Activated CD4-positive, alpha-beta T cell treated with anti-CD3 and anti-CD28 coated beads, Interleukin-2, amount 10 ng/mL, durations not matched to agents 24 days and 14 days (primary cell): ENCODE measurements at regions not wholly inside any gene's neighbourhood (a gene's known extent, or its start where the extent isn't known, plus 50 kb on each side); places are given as distances from the start of the nearest gene placed in this dataset.
"Not testable (repeated sequence)": the region's sequence is repeated elsewhere in the genome, so short reads cannot be mapped to it uniquely, and the experiment has no call there.

Experiments used
- DNase-seq: peaks from one replicate; pipeline ENCODE4 v3.0.0; 2022
- H3K27ac Mint-ChIP-seq: one replicate; pipeline ENCODE4 v1.8.0; 2022; ENCODE audit warnings: mild to moderate bottlenecking, mixed read lengths
- H3K27me3 Mint-ChIP-seq: one replicate; pipeline ENCODE4 v1.8.0; 2022; ENCODE audit warnings: mixed read lengths
- H3K36me3 Mint-ChIP-seq: one replicate; pipeline ENCODE4 v1.8.0; 2022; ENCODE audit warnings: low read depth, mild to moderate bottlenecking, mixed read lengths
- H3K4me1 Mint-ChIP-seq: one replicate; pipeline ENCODE4 v1.8.0; 2021; ENCODE audit warnings: mixed read lengths
- H3K4me3 Mint-ChIP-seq: one replicate; pipeline ENCODE4 v1.8.0; 2022; ENCODE audit warnings: mild to moderate bottlenecking, moderate library complexity, mixed read lengths
- H3K9me3 Mint-ChIP-seq: one replicate; pipeline ENCODE4 v1.8.0; 2021; ENCODE audit warnings: mixed read lengths
- intact Hi-C: fragments of 100-400 bp; cut with micrococcal nuclease; formaldehyde crosslinking; loops from one replicate; pipeline ENCODE4 v1.15.1; 2023

- intact Hi-C loops: no loop called here
- no peaks in the 10 kb centered on the region for H3K36me3 Mint-ChIP-seq
Observed at GRCh38 chr4:138492176-138492575, 250.0 kb upstream of the SLC7A11 start.

GRCh38 chr4:138488533-138488932 is 246.4 kb upstream of the SLC7A11 start:
- H3K27ac Mint-ChIP-seq: no peak overlapping the region
- H3K4me1 Mint-ChIP-seq: no peaks in the 10 kb centered on the region
- H3K4me3 Mint-ChIP-seq: no peak overlapping the region
- no peaks in the 10 kb centered on the region for H3K9me3 Mint-ChIP-seq
- H3K36me3 Mint-ChIP-seq: no peaks in the 10 kb centered on the region
- H3K27me3 Mint-ChIP-seq: no peaks in the 10 kb centered on the region
- no peak for DNase-seq
- intact Hi-C loops: no loop called here

More at GRCh38 chr4:138492176-138492575, 250.0 kb upstream of the SLC7A11 start:
- Mint-ChIP-seq H3K4me3 (no peak overlapping the region), H3K9me3 (no peaks in the 10 kb centered on the region), H3K27ac (no peak overlapping the region), H3K4me1 (no peaks in the 10 kb centered on the region), H3K27me3 (no peaks in the 10 kb centered on the region)
- no peak for DNase-seq

GRCh38 chr4:138487670-138488069 is 245.5 kb upstream of the SLC7A11 start:
- Mint-ChIP-seq H3K9me3 (no peaks in the 10 kb centered on the region), H3K27ac (no peak overlapping the region), H3K36me3 (no peaks in the 10 kb centered on the region), H3K4me3 (no peak overlapping the region), H3K4me1 (no peaks in the 10 kb centered on the region), H3K27me3 (no peaks in the 10 kb centered on the region)
- intact Hi-C loops: no loop called here
- DNase-seq: no peak

- Mint-ChIP-seq H3K27me3 (no peaks in the 10 kb centered on the region), H3K4me3 (no peak overlapping the region), H3K27ac (no peak overlapping the region), H3K4me1 (no peaks in the 10 kb centered on the region), H3K9me3 (no peaks in the 10 kb centered on the region), H3K36me3 (no peaks in the 10 kb centered on the region)
- no peak for DNase-seq
- intact Hi-C loops: no loop called here
Observed at GRCh38 chr4:138487230-138487629, 245.1 kb upstream of the SLC7A11 start.

GRCh38 chr4:138485498-138485897 is 243.3 kb upstream of the SLC7A11 start:
- Mint-ChIP-seq H3K36me3 (no peaks in the 10 kb centered on the region), H3K4me3 (no peak overlapping the region), H3K4me1 (no peaks in the 10 kb centered on the region), H3K27me3 (no peaks in the 10 kb centered on the region), H3K9me3 (no peaks in the 10 kb centered on the region), H3K27ac (no peak overlapping the region)
- intact Hi-C loops: no loop called here
- DNase-seq: no peak

- Mint-ChIP-seq H3K9me3 (no peaks in the 10 kb centered on the region), H3K4me3 (no peak overlapping the region), H3K4me1 (no peaks in the 10 kb centered on the region), H3K36me3 (no peaks in the 10 kb centered on the region), H3K27me3 (no peaks in the 10 kb centered on the region), H3K27ac (no peak overlapping the region)
- no peak for DNase-seq
- intact Hi-C loops: no loop called here
Observed at GRCh38 chr4:138475116-138475515, 233.0 kb upstream of the SLC7A11 start.

GRCh38 chr4:138473339-138473738 is 231.2 kb upstream of the SLC7A11 start:
- intact Hi-C loops: no loop called here
- Mint-ChIP-seq H3K27ac (no peak overlapping the region), H3K27me3 (no peaks in the 10 kb centered on the region), H3K4me1 (no peaks in the 10 kb centered on the region), H3K9me3 (no peaks in the 10 kb centered on the region), H3K4me3 (no peak overlapping the region), H3K36me3 (no peaks in the 10 kb centered on the region)
- no peak for DNase-seq

- intact Hi-C loops: no loop called here
Observed at GRCh38 chr4:138460477-138461414, 218.6 kb upstream of the SLC7A11 start.

GRCh38 chr4:138458751-138459150 is 216.6 kb upstream of the SLC7A11 start:
- no peaks in the 10 kb centered on the region for H3K9me3 Mint-ChIP-seq
- DNase-seq: no peak
- H3K27me3 Mint-ChIP-seq: no peaks in the 10 kb centered on the region
- H3K36me3 Mint-ChIP-seq: no peaks in the 10 kb centered on the region
- no peak overlapping the region for H3K4me3 Mint-ChIP-seq
- intact Hi-C loops: no loop called here
- no peak overlapping the region for H3K27ac Mint-ChIP-seq
- no peaks in the 10 kb centered on the region for H3K4me1 Mint-ChIP-seq

More at GRCh38 chr4:138460477-138461414, 218.6 kb upstream of the SLC7A11 start:
- no peaks in the 10 kb centered on the region for H3K9me3 Mint-ChIP-seq
- H3K27me3 Mint-ChIP-seq: no peaks in the 10 kb centered on the region
- no peak overlapping the region for H3K27ac Mint-ChIP-seq
- H3K4me3 Mint-ChIP-seq: no peak overlapping the region
- H3K36me3 Mint-ChIP-seq: no peaks in the 10 kb centered on the region
- no peak for DNase-seq
- no peaks in the 10 kb centered on the region for H3K4me1 Mint-ChIP-seq

GRCh38 chr4:138456349-138456748 is 214.2 kb upstream of the SLC7A11 start:
- H3K9me3 Mint-ChIP-seq, H3K36me3 Mint-ChIP-seq: not testable (repeated sequence)

GRCh38 chr4:138455097-138455496 is 212.9 kb upstream of the SLC7A11 start:
- H3K27me3 Mint-ChIP-seq: no peaks in the 10 kb centered on the region
- H3K4me1 Mint-ChIP-seq: no peaks in the 10 kb centered on the region
- H3K4me3 Mint-ChIP-seq: no peak overlapping the region
- H3K9me3 Mint-ChIP-seq: no peaks in the 10 kb centered on the region
- intact Hi-C loops: no loop called here
- H3K36me3 Mint-ChIP-seq: no peaks in the 10 kb centered on the region
- H3K27ac Mint-ChIP-seq: no peak overlapping the region
- DNase-seq: no peak

More at GRCh38 chr4:138456349-138456748, 214.2 kb upstream of the SLC7A11 start:
- H3K27ac Mint-ChIP-seq, H3K27me3 Mint-ChIP-seq, intact Hi-C loops, H3K4me3 Mint-ChIP-seq, DNase-seq, H3K4me1 Mint-ChIP-seq: not testable (repeated sequence)

GRCh38 chr4:138452826-138453225 is 210.7 kb upstream of the SLC7A11 start:
- no peak for DNase-seq
- Mint-ChIP-seq H3K4me3 (no peak overlapping the region), H3K27ac (no peak overlapping the region), H3K27me3 (no peaks in the 10 kb centered on the region), H3K9me3 (no peaks in the 10 kb centered on the region), H3K4me1 (no peaks in the 10 kb centered on the region), H3K36me3 (no peaks in the 10 kb centered on the region)
- intact Hi-C loops: no loop called here

GRCh38 chr4:138451276-138451663 is 209.1 kb upstream of the SLC7A11 start:
- H3K4me3 Mint-ChIP-seq: no peak overlapping the region
- H3K27ac Mint-ChIP-seq: no peak overlapping the region
- no peak for DNase-seq
- no peaks in the 10 kb centered on the region for H3K9me3 Mint-ChIP-seq
- intact Hi-C loops: no loop called here
- no peaks in the 10 kb centered on the region for H3K27me3 Mint-ChIP-seq
- no peaks in the 10 kb centered on the region for H3K36me3 Mint-ChIP-seq
- H3K4me1 Mint-ChIP-seq: no peaks in the 10 kb centered on the region

- Mint-ChIP-seq H3K4me1 (no peaks in the 10 kb centered on the region), H3K9me3 (no peaks in the 10 kb centered on the region), H3K27ac (no peak overlapping the region), H3K36me3 (no peaks in the 10 kb centered on the region), H3K4me3 (no peak overlapping the region), H3K27me3 (no peaks in the 10 kb centered on the region)
- intact Hi-C loops: no loop called here
- DNase-seq: no peak
Observed at GRCh38 chr4:138450546-138451275, 208.6 kb upstream of the SLC7A11 start.
